Neural progenitor cell (in vitro differentiated cells): ENCODE measurements at regions not wholly inside any gene's neighbourhood (a gene's known extent, or its start where the extent isn't known, plus 50 kb on each side); places are given as distances from the start of the nearest gene placed in this dataset.

Source experiments
- EZH2 ChIP-seq: fragments of 200-600 bp; sonication (generic); IDR thresholded peaks from 2 replicates; pipeline ENCODE4 v1.6.1; 2017; ENCODE audit warnings: antibody characterized with exemption, mild to moderate bottlenecking, moderate library complexity
- EZH2phosphoT487 ChIP-seq: fragments of 200-600 bp; sonication (generic); IDR thresholded peaks from 2 replicates; pipeline ENCODE4 v1.6.1; 2017; ENCODE audit warnings: antibody characterized with exemption
- TF ChIP-seq, protein P1 (sequence below): fragments of 200-600 bp; sonication (generic); IDR thresholded peaks from 2 replicates; pipeline ENCODE4 v1.5.1; 2017; ENCODE audit warnings: antibody characterized with exemption, mild to moderate bottlenecking

DNA sequence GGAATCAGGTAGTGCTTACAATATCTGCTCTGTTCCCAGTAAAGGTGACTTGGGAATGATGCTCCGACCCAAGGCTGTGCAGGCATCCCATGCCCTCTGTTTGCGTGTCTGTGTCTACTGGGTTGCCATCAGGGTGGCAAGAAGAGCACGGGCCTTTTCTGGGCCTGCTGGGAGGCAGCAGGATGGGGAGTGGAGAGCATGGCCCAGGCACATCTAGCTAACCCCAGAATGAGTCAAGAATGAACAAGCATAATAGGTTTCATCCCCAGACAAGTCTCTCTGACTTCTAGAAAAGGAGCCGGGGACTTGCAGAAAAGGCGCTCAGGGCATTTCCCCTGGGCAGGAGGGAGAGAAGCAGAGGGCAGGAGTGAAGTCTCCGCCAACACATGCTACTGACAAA lies 260.4 kb downstream of the IRX1 start:
- TF ChIP-seq, protein P1, sequence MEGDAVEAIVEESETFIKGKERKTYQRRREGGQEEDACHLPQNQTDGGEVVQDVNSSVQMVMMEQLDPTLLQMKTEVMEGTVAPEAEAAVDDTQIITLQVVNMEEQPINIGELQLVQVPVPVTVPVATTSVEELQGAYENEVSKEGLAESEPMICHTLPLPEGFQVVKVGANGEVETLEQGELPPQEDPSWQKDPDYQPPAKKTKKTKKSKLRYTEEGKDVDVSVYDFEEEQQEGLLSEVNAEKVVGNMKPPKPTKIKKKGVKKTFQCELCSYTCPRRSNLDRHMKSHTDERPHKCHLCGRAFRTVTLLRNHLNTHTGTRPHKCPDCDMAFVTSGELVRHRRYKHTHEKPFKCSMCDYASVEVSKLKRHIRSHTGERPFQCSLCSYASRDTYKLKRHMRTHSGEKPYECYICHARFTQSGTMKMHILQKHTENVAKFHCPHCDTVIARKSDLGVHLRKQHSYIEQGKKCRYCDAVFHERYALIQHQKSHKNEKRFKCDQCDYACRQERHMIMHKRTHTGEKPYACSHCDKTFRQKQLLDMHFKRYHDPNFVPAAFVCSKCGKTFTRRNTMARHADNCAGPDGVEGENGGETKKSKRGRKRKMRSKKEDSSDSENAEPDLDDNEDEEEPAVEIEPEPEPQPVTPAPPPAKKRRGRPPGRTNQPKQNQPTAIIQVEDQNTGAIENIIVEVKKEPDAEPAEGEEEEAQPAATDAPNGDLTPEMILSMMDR, result no peak
- no peak for TF ChIP-seq EZH2
- no peak for TF ChIP-seq EZH2phosphoT487
